GM19372 (cell line): ENCODE measurements at regions not wholly inside any gene's neighbourhood (a gene's known extent, or its start where the extent isn't known, plus 50 kb on each side); places are given as distances from the start of the nearest gene placed in this dataset.
"Not testable (repeated sequence)": the region's sequence is repeated elsewhere in the genome, so short reads cannot be mapped to it uniquely, and the experiment has no call there.

Experiments used
- ATAC-seq: cut with Tn5 transposase; IDR thresholded peaks from one replicate; pipeline ENCODE4 v1.9.1; 2021; ENCODE audit warnings: mild to moderate bottlenecking, low read depth, moderate library complexity; ENCODE audit not compliant: unreplicated experiment

DNA sequence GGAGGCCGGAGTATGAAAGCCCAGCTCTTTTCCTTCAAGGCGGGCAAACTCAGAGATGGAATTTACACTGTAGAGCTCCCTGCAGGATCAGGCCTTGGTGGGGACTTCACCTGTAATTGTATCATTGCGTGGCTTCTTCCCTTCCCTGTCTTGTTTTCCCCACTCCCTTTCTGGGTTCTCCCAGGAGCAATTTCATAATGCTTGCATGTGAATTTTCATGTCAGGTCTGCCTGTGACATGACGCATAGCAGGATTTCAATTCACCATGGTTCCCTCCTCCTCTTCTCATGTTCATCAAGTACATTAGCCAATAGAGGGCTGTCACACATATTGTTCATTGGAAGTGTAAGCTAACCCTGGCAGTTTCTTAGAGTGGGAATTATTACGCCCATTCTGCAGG, 197.7 kb downstream of the RPS24 start:
- no peak for ATAC-seq

- no peak for ATAC-seq
These were observed 198.3 kb downstream of the RPS24 start for GRCh38 chr10:78231939-78232338.

GRCh38 chr10:78236416-78237015, 202.9 kb downstream of the RPS24 start:
- no peak for ATAC-seq

- not testable (repeated sequence) for ATAC-seq
These were observed 204.3 kb downstream of the RPS24 start for GRCh38 chr10:78237951-78238350.

- no peak for ATAC-seq
These were observed 213.6 kb downstream of the RPS24 start for GRCh38 chr10:78247266-78247665.

- no peak for ATAC-seq
These were observed 214.2 kb downstream of the RPS24 start for GRCh38 chr10:78247821-78248220.

- no peak for ATAC-seq
These were observed 215.2 kb downstream of the RPS24 start for GRCh38 chr10:78248651-78249464.

GRCh38 chr10:78249690-78250089, 216.0 kb downstream of the RPS24 start:
- ATAC-seq: no peak

GRCh38 chr10:78250313-78251015, 216.8 kb downstream of the RPS24 start:
- ATAC-seq: no peak

DNA sequence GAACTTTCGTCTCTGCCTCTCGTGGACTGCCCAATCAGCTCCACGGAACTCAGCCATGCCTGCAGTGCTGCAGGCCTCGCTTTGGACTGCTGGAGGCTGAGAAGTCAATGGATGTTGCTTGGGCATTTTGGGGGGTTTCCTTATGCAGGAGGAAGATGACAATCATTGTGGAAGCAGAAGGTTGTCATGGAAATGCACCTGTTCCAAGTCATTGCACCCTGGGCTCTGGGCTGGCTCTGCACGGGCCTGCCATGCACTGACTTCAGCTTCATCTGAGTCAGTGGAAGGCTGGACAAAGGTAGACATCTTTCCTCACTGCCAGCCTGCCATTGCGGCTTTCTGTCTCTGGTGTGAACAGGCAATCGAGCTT, 217.3 kb downstream of the RPS24 start:
- no peak for ATAC-seq

- ATAC-seq: no peak
These were observed 218.6 kb downstream of the RPS24 start for GRCh38 chr10:78252286-78252685.

DNA sequence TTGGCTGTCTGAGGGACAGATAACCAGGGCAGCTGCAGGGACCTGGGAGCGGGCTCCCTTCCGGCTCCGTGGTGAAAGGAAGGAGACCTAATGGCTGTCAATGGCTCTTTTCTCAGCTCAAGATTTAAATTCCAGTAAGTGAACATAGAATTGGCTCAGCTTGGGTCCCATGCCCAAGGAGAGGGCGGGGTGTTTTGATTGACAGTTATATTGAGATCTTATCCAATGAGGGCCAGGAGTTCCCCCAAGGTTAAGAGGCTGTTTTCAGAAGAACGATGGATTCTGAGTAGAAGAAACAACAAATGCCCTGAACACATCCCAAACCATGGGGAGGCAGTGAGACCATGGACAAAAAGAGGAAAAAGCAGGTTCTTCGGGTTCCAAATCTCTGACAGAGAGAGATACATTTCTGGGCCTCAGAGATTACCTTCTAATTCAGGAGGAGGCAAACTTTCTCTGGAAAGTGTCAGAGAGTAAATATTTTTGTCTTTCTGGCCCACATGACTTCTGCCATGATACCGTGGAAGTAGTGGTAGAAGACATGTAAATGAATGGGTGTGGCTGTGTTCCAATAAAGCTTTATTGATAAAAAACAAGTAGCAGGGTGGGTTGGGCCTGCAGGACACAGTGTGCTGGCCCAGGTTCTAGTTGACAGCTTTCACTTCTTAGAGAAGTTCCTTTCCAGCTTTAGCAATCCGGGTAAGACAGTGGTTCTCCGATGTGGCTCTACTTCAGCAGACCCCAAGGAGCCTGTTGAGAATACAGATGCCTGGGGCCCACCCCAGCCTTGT, 219.6 kb downstream of the RPS24 start:
- ATAC-seq: no peak

DNA sequence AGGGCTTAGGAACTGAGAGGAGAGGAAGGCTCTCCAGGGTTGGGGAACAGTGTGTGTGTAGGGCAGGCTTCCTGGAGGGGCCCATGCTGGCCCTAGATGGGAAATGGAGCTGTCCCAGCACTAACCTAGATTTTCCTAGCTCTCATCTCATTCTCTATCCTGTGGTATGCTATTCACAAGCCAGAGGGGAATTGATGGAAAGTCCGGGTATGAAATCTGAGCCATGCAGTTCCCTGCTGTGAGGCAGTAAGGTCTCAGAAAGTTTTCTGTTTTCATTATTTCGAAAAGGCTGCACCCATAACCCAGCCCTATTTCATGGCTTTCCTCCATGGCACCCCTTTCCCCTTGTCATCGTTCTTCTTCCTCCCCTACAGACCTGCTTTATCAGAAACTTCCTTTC, 220.3 kb downstream of the RPS24 start:
- no peak for ATAC-seq

- no peak for ATAC-seq
These were observed 221.6 kb downstream of the RPS24 start for GRCh38 chr10:78255214-78255613.

DNA sequence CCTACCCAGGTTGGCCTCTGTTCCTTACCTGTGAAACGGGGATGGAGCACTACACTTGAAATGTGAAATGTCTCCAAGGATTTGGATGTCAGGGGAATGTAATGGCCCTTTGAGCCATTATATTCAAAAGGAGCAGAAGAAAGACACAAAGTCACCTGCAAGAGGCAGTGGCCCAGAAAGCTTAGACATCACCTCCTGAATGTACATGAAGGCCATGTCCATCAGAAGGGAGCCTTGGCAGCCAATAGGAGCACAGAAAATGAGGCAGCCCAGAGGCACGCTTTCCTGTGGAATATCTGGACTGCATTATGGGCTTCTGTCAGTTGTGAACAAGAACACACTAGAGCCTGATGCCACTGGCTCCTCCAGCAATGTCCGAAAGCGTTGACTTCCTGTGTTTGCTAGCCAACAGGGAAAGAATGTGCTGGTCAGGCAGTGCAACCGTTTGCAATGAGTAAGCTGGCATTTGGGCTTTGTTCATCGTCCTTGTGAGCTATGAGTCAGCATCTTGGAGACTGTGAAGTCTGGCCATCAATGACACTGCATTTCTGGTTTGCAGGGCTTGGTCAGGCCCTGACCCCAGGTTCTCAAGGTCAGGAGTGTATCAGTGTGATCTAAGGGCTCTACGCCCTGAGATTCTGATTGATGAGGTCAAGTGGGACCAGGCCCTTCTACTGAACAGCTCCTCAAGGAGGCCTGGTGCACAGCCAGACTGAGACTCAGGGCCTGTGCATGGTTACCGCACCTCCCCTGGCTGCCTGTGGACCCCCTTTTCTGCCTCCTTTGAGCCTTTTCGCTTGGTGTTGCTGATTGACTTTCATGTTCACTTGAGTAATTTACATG, 222.4 kb downstream of the RPS24 start:
- no peak for ATAC-seq

DNA sequence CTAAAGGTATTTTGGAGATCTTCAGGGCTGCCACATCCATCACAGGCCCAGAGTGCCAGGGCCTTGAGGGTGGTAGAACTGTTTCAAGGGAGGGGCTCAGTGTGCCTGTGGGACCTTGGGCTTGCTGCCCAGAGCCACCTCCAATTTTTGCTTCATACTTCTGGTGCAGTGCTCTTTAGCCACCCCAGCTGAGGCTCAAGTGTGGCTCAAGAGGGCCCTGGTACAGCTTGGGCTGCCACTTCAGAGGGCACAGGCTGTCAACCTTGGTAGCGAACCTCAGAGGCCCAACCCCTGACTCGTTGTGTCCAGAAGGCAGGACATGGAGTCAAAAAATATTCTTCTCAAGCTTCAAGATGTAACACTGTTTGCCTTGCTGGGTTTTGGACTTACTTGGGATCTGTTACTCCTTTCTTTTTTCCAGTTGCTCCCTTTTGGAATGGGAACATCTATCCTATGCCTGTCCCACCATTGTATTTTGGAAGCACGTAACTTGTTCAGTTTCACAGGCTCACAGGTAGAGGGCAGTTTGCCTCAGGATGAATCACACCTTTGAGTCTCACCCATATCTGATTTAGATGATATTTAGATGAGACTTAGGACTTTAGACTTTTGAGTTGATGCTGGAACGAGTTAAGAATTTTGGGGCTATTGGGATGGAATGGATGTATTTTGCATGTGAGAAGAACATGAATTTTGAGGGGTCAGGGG, 224.8 kb downstream of the RPS24 start:
- ATAC-seq: no peak

DNA sequence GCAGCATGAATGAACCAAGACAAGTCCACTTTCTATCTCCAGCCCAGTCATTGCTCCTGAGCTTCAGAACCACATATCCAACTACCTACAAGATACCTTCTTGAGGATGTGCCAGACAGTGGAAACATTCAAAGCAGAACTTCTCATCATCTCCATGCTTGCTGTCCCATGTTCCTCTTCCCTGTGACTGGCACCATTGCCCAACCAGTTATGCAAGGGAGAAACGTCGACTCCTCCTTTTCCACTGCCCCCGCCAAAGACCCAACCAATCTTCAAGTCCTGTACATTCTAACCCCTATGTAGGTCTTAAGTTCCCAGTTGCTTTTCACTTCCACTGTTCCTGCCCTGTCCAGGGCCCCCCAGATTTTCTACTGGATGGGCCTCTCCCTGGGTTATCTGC, 225.7 kb downstream of the RPS24 start:
- ATAC-seq: no peak

GRCh38 chr10:78260141-78260540, 226.5 kb downstream of the RPS24 start:
- no peak for ATAC-seq

- no peak for ATAC-seq
These were observed 227.0 kb downstream of the RPS24 start for GRCh38 chr10:78260680-78261079.
